Stimulated activated CD4-positive, alpha-beta T cell treated with anti-CD3 and anti-CD28 coated beads, Interleukin-4, amount 100 ng/mL, for 48 hours (primary cell): ENCODE measurements at regions not wholly inside any gene's neighbourhood (a gene's known extent, or its start where the extent isn't known, plus 50 kb on each side); places are given as distances from the start of the nearest gene placed in this dataset.

Experiments
- DNase-seq, 2 donors: peaks; one replicate each; pipeline ENCODE4 v3.0.0-alpha.2; 2020; ENCODE audit warnings: low read depth in 2 of 2

DNA sequence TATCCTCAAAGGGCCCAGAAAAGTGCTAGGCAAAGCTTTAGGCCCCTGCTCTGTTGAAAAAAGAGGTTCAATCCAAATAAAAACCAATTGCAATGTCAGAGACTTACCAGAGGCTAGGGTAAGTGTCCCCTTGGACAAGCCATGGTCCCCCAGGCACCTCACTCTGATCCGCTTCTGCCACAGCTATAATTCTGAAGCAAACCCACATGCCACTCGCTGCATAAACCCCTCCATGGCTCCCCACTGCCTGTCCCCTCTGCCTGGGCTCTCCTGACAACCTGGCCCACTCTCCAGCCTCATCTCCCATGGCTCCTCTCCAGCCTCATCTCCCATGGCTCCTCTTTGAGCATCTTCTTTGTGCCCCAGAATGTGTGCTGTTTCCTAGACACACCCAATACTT, 169.6 kb upstream of the TLE3 start:
- no peak for DNase-seq

DNA sequence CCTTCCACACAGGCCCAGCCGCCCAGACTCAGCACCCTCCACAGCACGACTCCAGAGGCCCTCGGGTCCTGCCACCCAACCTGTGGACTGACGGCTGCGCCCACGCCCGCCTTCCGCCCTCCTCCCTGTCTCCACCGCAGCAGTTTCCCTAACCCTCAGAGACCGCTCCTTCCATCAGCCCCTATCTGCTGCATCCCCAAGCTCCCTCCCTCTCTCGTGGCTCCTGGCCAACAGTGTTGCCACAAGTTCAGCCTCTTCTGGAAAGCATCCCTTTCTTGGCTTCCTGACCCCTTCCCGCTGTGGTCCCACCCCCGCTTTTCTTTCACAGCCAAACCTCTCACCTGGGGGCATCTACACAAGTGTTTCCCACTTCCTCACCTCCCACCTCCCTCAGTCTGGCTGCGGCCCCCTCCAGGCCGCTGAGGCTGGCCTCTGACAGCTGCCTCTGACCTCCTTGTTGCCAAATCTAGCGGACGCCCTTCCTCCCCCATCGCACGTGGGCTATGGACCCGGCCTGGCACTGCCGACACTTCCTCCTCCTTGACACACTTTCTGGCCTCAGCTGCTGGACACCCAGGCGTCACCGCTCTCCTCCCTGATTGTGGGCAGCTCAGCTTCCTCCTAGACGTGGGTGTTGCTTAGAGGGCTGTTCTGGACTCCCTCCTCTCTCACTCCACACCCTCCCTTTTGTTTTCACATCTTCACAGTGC, 168.8 kb upstream of the TLE3 start:
- DNase-seq: no peak

DNA sequence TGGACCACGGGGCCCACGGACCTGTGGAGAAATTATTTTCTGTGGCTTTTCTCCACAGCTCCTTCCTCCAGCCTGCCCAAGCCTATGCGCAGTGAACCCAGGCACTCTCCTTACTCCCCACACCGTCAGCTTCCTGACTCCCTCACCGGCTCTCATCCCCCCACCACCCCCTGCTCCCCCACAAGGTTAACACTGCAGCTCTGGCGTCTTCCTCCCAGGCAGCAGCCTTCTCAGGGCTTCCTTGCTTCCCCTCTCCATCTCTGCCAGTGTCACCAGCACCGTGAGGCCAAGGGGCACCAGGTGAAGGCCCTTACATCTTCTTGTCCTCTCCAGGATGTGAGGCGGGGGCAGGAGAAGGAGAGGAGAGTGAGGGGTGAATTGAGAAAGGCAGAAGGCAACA, 168.3 kb upstream of the TLE3 start:
- no peak for DNase-seq

DNA sequence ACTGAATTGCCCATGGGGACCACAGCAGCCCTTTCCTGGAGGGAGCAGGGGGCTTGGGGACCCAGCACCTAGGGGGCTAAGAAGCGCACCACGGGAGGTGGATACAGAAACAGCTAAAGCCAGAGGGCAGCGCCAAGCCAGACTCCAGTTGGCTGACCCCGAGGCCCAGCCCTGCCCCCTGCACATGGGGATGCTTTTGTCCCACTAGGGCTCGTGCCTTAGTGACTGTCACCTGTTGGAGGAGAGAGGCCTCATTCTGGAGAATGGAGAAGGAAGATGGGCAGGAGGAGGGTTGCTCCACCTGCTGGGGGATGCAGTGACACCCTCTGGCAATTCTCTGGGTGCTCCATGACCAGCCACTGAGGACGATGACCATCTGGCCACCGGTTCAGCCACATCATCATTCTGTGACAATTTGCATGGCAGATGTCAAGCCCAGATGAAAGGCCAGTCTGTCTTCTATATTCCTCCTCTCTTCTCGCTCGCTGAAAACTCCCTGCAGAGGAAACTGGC, 167.8 kb upstream of the TLE3 start:
- DNase-seq: no peak

DNA sequence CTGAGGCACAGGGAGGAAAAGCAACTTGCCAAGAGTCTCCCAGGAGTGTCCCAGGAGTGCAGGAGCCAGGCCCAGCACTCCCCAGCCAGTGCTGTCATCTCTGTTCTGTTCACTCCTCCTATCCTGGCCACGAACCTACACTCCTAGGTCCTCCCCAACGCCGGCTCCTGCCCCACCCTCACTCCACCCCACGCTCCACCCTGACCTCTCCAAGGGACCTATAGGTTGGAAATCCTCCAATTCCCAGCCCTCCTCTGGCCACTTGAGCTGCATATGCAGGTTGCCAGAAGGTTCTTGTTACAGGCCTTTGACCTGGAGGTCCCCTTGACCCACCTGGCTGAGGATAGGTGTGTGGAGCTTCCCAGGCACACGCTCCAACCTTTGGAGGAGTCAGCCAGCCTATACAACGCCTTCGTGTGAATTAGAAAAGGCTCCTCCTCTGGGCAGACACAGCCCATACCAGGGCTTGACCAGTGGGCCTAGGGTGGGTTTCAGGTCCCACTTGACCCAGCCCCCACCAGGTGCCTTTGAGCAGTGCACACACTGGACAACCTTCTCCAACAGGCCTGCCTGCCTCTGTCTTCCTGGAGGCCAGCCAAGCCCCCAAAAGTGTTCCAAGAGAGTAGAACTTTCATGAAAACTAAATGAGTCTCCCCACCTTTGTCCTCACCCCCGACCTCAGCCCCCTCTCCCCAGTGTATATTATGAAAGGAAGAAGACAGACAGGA, 167.2 kb upstream of the TLE3 start:
- no peak for DNase-seq

DNA sequence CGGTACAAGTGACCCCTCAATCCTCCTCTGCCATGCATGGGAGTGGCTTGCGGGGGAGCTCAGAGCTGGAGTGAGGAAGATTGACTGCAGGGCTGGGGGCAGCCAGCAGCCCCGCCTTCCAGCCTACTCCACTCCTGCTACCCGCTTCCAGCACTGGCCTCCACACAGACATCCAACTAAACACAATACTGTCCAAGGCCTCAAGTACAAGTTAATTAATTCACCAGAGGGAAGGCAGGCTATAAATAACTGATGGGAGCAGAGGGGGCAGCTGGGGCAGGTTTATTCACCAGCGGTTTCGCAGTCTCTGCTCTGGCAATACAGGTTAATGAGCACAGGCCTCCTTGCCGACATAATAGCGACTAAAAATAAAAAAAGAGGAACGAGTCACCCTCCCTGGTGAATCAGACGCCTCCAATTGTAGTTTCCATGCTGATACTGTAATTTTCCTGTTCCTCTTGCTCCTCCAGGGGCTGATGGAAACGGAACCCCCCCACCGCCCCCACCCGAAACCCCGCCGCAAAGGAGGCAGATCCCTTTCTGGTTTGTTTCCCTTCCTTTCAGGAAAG, 166.4 kb upstream of the TLE3 start:
- DNase-seq: no peak

DNA sequence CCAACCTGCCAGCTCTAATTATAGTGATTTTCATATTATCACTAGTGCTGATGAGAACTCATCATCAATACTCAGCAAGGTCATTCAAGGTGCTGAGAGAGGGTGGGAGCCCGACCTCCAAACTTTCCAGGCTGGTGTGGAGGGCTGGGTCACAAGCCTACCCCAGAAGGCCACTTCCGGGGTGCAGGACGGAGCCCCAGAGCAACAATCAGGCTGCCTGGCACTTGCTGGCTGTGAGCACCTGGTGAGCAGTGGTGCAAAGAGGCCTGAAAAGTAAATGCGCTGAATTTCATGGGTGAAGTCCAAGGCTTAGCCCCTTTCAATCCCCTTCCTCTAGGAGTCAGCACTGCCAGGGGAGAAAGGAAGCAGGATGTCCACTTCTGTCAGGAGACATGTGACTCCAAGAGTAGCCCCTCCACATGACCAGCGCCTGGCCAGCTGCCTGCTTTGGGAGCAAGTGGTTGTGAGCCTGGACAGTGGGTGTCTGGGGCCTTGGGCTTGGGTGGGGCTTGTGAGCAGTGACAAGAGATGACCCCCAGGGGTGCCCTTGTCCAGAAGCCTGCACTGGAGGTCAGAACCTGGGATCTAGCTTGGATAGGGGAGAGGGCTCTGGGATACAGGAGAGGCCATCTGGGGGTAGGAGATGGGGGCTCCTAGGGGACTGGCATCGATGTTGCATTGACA, 165.0 kb upstream of the TLE3 start:
- no peak for DNase-seq

DNA sequence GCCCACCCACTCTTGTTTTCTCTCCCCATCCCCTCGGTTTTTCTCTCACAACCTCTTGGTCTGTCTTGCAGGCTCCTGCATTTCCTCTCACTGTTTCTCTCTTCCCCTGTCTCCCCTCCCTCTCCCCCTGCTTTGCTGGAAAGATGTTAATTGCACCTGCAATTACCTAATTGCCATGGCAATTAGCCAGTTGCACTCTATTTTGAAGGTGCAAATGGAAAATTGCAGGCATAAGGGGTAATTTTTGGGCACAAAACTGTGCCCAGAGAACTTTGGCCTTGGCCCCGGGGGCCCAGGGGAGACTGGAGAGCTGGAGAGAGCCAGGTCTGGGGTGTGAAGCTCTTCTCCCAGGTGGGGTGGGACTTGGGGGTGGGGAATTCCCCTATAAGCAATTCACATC, 164.5 kb upstream of the TLE3 start:
- no peak for DNase-seq

DNA sequence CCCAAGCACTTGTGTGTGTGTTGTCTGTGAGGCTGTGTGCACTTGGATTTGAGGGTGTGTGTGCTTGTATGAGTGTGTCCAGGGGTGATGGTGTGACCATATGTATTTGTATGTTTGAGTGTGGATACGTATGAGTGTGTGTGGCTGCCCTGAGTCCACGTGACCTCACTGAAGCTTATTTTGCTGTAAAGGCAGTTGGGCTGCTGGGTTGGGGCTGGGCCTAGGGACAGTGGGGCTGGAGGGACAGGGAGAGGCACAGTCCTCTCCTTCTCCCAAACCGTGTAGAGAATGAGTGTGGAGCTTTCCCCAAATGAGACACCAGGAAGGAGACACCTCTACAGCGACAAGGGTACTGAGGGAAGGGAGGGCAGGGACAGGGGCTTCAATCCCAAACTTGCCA, 163.4 kb upstream of the TLE3 start:
- DNase-seq: no peak

DNA sequence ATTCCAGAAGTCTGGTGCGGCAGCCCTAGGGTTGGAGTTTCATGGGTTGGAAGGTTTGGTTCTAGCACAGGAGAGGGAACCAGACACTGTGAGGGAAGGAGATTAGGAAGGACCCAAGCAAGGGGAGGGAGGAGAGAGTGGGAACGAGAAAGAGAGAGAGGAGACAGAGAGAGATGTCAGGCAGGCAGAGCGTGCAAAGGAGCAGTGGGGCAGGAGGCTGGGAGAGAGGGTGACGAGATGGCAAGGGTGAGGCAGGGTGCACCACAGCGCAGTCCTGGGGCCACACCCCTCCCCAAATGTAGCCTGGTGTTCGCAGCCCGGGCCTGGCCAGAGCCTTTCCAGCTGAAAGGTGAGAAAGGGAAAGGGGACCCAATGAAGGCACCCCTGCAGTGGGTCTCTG, 162.9 kb upstream of the TLE3 start:
- DNase-seq: no peak

DNA sequence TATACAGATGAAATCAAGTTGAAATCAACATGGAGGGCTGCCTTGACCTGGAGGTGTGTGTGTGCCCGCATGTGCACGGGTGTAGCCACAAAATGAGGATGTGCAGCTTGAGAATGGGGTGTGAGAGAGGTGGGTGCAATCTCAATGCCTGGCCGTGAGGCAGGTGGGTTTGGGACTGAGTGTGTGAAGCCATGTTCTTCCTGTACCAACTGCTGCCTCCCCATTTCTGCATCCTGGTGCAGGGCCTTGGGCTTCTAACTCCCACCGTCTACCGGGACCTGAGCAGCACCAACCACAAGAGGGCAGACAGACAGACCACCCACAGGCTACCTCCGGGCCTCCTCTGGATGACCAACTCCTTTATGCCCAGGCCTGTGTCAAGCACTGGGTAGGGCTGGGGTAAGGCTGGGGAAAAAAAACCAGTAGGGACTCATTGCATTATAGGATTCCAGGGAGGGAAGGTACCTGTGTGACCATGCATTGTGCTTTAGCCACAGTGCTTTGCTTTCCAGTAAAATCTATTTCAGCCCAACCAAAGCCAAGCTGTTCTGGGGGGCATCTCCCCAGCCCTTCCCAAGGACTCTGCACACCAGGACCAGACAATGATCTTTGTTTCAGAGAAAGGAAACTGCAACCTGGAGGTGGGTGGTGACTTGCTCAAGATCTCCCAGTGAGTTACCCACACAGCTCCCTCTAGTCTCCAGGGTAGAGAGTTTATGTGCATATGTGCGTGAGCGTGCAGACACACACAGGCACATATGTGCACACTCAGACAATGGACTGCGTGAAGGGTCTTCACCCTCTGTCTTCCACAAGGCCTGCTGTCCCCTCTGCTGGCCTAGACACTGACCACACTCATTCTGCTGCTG, 162.2 kb upstream of the TLE3 start:
- no peak for DNase-seq

DNA sequence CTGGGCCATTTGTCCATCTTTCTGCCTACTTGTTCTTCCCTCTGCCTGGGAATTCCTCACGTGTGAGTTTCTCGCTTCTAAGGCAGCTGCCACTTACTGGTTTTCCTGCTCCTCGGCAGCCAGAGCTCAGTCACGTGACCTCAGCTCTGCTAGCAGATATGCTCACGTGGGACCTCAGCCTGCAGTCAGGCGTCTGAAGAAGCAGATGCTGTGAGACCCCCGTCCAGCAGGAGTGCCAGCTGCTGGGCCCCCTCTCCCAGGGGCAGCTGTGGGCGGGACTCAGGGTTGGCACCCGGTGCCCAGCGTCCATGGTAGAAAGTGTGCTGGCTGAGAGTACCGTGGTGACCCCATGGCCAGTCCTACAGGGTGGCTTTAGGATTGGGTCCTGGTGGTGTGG, 161.3 kb upstream of the TLE3 start:
- no peak for DNase-seq

DNA sequence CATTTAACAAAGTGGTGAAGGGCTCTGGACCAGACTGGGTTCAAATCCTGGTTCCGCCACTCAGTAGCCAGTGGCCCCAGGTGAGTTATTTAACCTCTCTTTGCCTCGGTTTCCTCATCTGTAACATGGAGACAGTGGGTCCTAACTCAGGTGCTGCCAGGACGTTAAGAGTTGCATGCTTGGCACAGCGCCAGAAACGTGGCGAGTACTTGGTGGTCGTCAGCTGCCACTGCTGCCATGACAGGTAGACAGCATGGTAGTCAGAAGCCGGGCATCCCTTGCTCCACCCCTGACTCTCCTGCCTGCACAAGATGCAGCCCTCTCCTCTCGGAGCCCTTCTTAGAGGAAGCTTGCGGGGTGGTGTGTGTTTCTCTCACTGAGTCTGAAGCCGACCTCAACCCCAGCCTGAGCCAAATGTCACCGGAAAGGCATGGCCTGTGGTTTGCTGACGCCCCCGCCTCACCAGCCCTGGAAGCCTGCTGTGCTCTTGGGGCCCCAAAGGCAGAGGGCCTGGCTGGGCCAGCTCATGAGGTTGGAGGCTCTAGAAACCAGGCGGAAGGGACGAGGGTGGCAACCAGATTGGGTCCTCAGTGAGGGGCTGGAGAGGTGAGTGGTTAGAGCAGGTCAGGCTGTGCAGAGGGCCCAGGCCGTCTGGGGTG, 160.8 kb upstream of the TLE3 start:
- DNase-seq: peak; percentile 69 to 79

DNA sequence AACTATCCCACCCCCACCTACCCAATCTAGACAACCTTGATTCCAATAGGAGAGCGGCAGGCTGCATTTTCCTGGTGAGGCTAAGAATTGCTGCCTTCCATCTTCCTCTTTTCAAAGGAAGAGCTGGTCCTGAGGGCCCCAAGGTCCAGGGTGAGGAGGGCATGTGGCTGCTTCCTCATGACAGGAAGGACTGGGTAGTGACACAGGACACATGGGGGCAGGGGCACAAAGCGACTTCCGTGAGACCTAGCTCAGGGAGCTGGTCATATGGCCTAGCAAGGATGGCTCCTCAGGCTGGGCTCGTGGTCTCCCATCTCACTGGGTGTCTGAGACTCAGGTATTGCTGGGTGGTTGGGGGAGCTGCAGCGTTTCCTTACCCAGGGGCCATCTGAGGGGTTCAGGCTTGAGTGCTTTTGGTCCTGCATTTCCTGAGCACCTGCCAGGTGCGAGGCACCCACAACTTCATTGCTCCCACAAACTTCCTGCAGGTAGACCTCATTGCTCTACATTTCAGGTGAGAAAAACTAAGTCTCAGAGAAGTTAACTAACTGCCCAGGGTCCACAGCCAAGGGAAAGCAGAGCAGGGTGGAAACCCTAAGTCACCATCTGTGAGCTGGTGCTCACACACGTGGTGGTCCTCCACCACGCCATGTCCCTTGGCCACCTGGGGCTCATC, 160.0 kb upstream of the TLE3 start:
- DNase-seq: no peak

DNA sequence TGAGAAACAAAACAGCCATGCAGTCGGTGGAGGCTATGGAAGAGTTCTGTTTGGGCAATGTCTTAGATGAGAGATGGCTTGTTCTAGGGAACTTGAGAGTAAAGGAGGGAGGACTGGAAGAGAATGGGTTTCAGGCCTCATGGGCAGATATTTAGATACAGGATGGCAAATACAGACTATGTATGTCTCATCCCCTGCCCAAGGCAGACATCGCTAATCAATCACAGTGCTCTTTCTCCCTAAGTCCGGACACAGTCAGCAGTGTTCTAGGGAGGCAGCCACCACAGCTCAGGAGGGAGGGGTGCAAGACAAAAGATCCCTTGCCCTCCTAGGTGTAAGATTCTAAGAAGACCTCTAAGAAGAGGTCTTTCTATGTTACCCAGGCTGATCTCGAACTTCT, 159.3 kb upstream of the TLE3 start:
- no peak for DNase-seq

DNA sequence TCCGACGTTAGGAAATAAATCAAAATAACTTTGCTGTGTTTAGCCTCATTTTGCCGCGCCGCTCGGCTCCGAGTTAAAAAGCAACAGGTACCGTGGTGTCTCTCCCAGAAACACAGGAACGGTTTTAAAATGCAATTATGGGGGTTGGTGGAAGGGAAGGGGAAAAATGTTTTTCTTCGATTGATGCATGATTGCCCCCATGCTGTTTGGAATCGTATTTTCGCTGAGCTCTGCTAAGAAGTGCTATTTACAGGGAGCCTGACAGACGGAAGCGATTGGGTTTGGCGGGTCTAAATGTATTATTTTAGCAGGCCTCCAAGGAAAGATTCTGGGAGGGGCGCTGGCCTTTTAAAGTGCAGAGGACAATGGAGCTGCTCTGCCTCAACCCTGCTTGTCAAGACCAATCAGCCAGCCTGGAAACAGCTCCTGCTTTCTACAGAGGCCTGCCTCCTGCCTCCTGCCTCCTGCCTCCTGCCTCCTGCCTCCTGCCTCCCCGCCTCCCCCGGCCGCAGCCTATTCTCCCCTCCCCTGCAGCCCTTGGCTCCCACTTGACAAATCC, 156.7 kb upstream of the TLE3 start:
- no peak for DNase-seq

DNA sequence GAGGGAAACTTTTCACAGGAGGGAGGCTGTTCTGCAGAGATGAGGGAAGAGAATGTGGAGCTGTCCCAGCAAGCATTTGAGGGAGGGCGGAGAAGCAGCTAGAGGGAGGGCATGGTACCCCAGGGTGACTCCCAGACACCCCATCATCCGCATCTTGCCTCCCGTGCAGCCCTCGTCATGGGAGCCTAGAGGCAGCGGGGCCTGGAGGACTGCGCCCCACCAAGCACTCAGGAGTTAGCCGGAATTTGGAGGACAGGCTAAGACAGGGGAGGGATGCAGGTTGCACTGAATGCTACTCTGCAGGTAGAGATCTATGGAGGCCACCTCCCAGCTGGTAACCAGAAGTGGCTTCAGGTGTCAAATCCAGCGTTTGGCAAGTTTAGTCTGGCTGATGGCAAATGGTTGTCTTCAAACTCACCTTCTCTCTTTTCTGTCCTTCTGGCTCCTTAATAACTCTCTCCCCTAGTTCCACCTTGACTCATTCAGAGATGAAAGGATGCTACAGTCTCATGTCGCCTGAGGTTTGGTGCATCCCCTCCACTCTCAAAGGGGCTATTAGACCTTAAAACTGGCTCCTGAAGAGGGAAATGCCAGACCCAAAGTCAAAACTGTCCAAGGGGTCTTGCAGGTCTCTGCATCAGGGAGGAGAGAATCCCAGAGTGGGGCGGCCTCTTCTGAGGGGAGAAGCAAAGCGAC, 155.9 kb upstream of the TLE3 start:
- no peak for DNase-seq

DNA sequence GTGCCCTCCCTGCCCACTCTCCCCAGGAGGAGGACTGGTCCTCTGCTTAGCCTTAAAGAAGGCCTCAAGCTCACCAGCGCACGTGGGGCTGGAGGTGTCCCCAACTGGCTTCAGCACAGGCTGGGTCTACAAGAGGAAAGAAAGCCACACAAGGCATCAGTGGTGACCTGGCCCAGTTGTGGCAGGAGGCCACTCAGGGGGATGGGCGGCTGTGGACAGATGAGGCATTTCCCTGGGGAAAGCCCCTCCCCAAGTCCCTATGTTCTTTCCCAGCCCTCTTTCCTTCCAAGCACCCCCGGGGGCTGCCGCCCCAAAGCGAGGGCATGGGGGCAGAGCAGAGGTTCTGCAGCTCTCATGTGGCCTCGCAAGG, 155.2 kb upstream of the TLE3 start:
- DNase-seq: no peak
